Chondrocyte (in vitro differentiated cells): ENCODE measurements at regions not wholly inside any gene's neighbourhood (a gene's known extent, or its start where the extent isn't known, plus 50 kb on each side); places are given as distances from the start of the nearest gene placed in this dataset.

Experiments
- DNase-seq: peaks from one replicate; pipeline ENCODE4 v3.0.0; 2021; ENCODE audit warnings: mixed read lengths, low spot score
- H3K27ac Mint-ChIP-seq: one replicate; pipeline ENCODE4 v1.8.0; 2021; ENCODE audit warnings: mild to moderate bottlenecking, moderate library complexity, mixed read lengths; ENCODE audit not compliant: unreplicated experiment
- H3K27me3 Mint-ChIP-seq: 2 replicates; pipeline ENCODE4 v1.8.0; 2021; ENCODE audit warnings: low read depth, mixed read lengths
- H3K36me3 Mint-ChIP-seq: 2 replicates; pipeline ENCODE4 v1.8.0; 2021; ENCODE audit warnings: low read depth, mixed read lengths
- H3K4me1 Mint-ChIP-seq: 2 replicates; pipeline ENCODE4 v1.8.0; 2021; ENCODE audit warnings: low read depth, mild to moderate bottlenecking, mixed read lengths
- H3K4me3 Mint-ChIP-seq: one replicate; pipeline ENCODE4 v1.8.0; 2021; ENCODE audit warnings: mild to moderate bottlenecking, moderate library complexity, mixed read lengths; ENCODE audit not compliant: unreplicated experiment
- H3K9me3 Mint-ChIP-seq: 2 replicates; pipeline ENCODE4 v1.8.0; 2021; ENCODE audit warnings: low read depth, mixed read lengths
- TF ChIP-seq, protein P1 (sequence below): fragments of 200-600 bp; sonication (generic); IDR thresholded peaks from 2 replicates; pipeline ENCODE4 v1.5.0; 2021; ENCODE audit warnings: antibody characterized with exemption, mild to moderate bottlenecking, moderate library complexity

DNA sequence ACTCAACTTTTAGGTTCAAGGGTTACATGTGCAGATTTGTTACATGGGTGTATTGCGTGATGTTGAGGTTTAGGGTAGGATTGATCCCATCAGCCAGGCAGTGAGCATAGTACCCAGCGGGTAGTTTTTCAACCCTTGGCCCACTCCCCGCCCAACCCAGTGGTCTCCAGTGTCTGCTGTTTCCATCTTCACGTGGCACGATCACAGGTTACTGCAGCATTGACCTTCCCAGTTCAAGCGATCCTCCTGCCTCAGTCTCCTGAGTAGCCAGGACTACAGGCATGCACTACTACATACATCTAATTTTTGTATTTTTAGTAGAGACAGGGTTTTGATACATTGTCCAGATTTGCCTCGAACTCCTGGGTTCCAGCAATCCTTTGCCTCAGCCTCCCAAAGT lies 905.7 kb upstream of the ZNF722 start:
- Mint-ChIP-seq H3K27ac (no peak overlapping the region), H3K36me3 (peaks cover 4% of the 10 kb centered on the region), H3K9me3 (peaks cover 74% of the 10 kb centered on the region), H3K4me1 (no peaks in the 10 kb centered on the region), H3K4me3 (no peak overlapping the region), H3K27me3 (no peaks in the 10 kb centered on the region)
- TF ChIP-seq, protein P1, sequence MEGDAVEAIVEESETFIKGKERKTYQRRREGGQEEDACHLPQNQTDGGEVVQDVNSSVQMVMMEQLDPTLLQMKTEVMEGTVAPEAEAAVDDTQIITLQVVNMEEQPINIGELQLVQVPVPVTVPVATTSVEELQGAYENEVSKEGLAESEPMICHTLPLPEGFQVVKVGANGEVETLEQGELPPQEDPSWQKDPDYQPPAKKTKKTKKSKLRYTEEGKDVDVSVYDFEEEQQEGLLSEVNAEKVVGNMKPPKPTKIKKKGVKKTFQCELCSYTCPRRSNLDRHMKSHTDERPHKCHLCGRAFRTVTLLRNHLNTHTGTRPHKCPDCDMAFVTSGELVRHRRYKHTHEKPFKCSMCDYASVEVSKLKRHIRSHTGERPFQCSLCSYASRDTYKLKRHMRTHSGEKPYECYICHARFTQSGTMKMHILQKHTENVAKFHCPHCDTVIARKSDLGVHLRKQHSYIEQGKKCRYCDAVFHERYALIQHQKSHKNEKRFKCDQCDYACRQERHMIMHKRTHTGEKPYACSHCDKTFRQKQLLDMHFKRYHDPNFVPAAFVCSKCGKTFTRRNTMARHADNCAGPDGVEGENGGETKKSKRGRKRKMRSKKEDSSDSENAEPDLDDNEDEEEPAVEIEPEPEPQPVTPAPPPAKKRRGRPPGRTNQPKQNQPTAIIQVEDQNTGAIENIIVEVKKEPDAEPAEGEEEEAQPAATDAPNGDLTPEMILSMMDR, result no peak
- no peak for DNase-seq

DNA sequence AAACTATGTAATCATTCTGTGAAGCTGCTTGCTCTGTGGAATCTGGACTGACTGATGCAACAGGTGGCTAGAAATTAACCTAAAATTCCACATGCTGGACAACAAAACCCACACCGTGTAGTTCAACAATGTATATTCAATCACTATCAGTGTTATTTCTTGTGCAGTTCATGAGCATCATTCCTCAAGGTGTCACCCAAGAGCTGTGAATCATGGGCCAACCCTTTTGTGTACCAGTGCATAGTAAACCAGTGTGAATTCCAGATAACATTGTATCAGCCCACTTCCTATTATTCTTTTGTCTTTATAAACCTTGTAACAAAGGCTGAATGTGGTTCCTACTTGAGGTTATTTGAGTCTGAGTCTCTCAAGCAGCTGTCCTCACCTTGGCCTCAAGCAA lies 905.2 kb upstream of the ZNF722 start:
- DNase-seq, result no peak
- Mint-ChIP-seq H3K4me1 (no peaks in the 10 kb centered on the region), H3K4me3 (no peak overlapping the region), H3K9me3 (peaks cover 73% of the 10 kb centered on the region), H3K36me3 (peaks cover 4% of the 10 kb centered on the region), H3K27me3 (no peaks in the 10 kb centered on the region), H3K27ac (no peak overlapping the region)
- TF ChIP-seq, protein P1, result no peak

GRCh38 chr7:63096141-63096540 lies 902.5 kb upstream of the ZNF722 start:
- no peak for DNase-seq
- no peaks in the 10 kb centered on the region for H3K36me3 Mint-ChIP-seq
- H3K4me3 Mint-ChIP-seq, result no peak overlapping the region
- H3K27me3 Mint-ChIP-seq, result no peaks in the 10 kb centered on the region
- TF ChIP-seq, protein P1, result no peak
- H3K4me1 Mint-ChIP-seq, result no peaks in the 10 kb centered on the region
- no peak overlapping the region for H3K27ac Mint-ChIP-seq
- peaks cover 73% of the 10 kb centered on the region for H3K9me3 Mint-ChIP-seq

DNA sequence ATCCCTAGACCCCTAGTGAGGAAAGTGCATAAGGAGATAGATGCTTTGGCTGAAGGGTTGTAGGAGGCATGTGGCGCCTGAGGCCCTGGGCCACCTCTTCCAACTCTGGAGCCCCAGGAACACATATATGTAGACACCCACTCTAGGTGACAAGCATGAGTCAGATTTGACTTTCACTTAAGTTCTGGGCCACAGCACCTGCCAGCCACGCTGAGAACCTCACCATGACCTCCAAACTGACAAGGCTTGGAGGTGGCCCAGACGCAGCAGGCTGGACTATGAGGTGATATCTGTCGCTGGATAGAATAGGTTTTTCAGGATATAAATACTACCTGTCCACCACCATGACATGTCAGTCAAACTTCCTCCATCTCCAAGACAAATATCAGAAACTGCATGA lies 894.0 kb upstream of the ZNF722 start:
- H3K27ac Mint-ChIP-seq, result no peak overlapping the region
- H3K4me3 Mint-ChIP-seq, result no peak overlapping the region
- H3K36me3 Mint-ChIP-seq, result no peaks in the 10 kb centered on the region
- peaks cover 71% of the 10 kb centered on the region for H3K9me3 Mint-ChIP-seq
- H3K27me3 Mint-ChIP-seq, result no peaks in the 10 kb centered on the region
- TF ChIP-seq, protein P1, result no peak
- no peaks in the 10 kb centered on the region for H3K4me1 Mint-ChIP-seq
- DNase-seq, result no peak

- no peak for DNase-seq
- TF ChIP-seq, protein P1, result no peak
- Mint-ChIP-seq H3K4me3 (no peak overlapping the region), H3K36me3 (no peaks in the 10 kb centered on the region), H3K27ac (no peak overlapping the region), H3K4me1 (no peaks in the 10 kb centered on the region), H3K27me3 (no peaks in the 10 kb centered on the region), H3K9me3 (peaks cover 64% of the 10 kb centered on the region)
Observed at GRCh38 chr7:63105978-63106377, 892.7 kb upstream of the ZNF722 start.
